NCI-H1930 (cell line): ENCODE measurements at regions not wholly inside any gene's neighbourhood (a gene's known extent, or its start where the extent isn't known, plus 50 kb on each side); places are given as distances from the start of the nearest gene placed in this dataset.
"Not testable (repeated sequence)": the region's sequence is repeated elsewhere in the genome, so short reads cannot be mapped to it uniquely, and the experiment has no call there.

Source experiments
- DNase-seq, 2 experiments: peaks; one replicate each; lab custom pipeline; 2025; lab: John Stamatoyannopoulos, UW

GRCh38 chr18:8882632-8883408, 177.5 kb downstream of the MTCL1 start:
- DNase-seq: no peak

- DNase-seq: no peak
Measured at GRCh38 chr18:8883409-8883668, 178.0 kb downstream of the MTCL1 start.

GRCh38 chr18:8887877-8888276, 182.5 kb downstream of the MTCL1 start:
- DNase-seq: not testable (repeated sequence)

- no peak for DNase-seq
Measured at GRCh38 chr18:8889489-8889888, 184.1 kb downstream of the MTCL1 start.

- not testable (repeated sequence) for DNase-seq
Measured at GRCh38 chr18:8890503-8890902, 185.1 kb downstream of the MTCL1 start.

GRCh38 chr18:8890957-8891464, 185.7 kb downstream of the MTCL1 start:
- no peak for DNase-seq

- DNase-seq: no peak
Measured at GRCh38 chr18:8893221-8893620, 187.9 kb downstream of the MTCL1 start.

- no peak for DNase-seq
Measured at GRCh38 chr18:8893628-8894231, 188.4 kb downstream of the MTCL1 start.

GRCh38 chr18:8894823-8895222, 189.5 kb downstream of the MTCL1 start:
- DNase-seq: no peak

GRCh38 chr18:8895341-8895740, 190.0 kb downstream of the MTCL1 start:
- no peak for DNase-seq

GRCh38 chr18:8895987-8896619, 190.7 kb downstream of the MTCL1 start:
- no peak for DNase-seq

- DNase-seq: no peak
Measured at GRCh38 chr18:8899000-8899399, 193.6 kb downstream of the MTCL1 start.

- DNase-seq: no peak
Measured at GRCh38 chr18:8900552-8900951, 195.2 kb downstream of the MTCL1 start.

- no peak for DNase-seq
Measured at GRCh38 chr18:8901019-8901418, 195.7 kb downstream of the MTCL1 start.

GRCh38 chr18:8904316-8904715, 198.2 kb upstream of the NDUFV2 start:
- no peak for DNase-seq

GRCh38 chr18:8908792-8909510, 193.5 kb upstream of the NDUFV2 start:
- DNase-seq: no peak

GRCh38 chr18:8910186-8910822, 192.2 kb upstream of the NDUFV2 start:
- no peak for DNase-seq

- DNase-seq: no peak
Measured at GRCh38 chr18:8910843-8911242, 191.7 kb upstream of the NDUFV2 start.

GRCh38 chr18:8911408-8912340, 190.8 kb upstream of the NDUFV2 start:
- no peak for DNase-seq

- DNase-seq: no peak
Measured at GRCh38 chr18:8912348-8913326, 189.9 kb upstream of the NDUFV2 start.
